ENCODE measurements at regions not wholly inside any gene's neighbourhood (a gene's known extent, or its start where the extent isn't known, plus 50 kb on each side); places are given as distances from the start of the nearest gene placed in this dataset.

DNA sequence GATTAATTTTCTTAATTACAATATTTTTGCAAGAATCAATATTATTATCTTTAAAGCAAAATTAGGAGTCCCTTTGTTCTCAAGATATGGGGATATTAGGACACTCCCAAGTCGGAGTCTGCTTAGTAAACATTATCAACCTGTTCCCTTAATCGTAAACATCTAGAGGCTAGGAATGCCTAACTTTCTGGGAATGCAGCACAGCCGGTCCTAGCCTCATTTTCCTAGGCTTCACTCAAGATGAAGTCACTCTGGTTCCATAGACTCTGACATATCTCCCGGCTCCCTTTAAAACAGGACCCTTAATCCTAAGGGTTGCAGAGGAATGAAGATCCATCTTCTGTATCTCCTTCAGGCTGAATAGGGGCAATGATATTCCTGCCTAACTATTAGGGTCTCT is 367.6 kb downstream of the GPM6A start:
- TF ChIP-seq HDAC2 (IDR thresholded peaks at IDR 0.05): no peak
- no peak for TF ChIP-seq POLR2A (conservative IDR thresholded peaks at IDR 0.05)
- TF ChIP-seq, protein P1, sequence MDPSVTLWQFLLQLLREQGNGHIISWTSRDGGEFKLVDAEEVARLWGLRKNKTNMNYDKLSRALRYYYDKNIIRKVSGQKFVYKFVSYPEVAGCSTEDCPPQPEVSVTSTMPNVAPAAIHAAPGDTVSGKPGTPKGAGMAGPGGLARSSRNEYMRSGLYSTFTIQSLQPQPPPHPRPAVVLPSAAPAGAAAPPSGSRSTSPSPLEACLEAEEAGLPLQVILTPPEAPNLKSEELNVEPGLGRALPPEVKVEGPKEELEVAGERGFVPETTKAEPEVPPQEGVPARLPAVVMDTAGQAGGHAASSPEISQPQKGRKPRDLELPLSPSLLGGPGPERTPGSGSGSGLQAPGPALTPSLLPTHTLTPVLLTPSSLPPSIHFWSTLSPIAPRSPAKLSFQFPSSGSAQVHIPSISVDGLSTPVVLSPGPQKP (CRISPR knock-in tag; IDR thresholded peaks at IDR 0.05): no peak
- TF ChIP-seq, protein P2, sequence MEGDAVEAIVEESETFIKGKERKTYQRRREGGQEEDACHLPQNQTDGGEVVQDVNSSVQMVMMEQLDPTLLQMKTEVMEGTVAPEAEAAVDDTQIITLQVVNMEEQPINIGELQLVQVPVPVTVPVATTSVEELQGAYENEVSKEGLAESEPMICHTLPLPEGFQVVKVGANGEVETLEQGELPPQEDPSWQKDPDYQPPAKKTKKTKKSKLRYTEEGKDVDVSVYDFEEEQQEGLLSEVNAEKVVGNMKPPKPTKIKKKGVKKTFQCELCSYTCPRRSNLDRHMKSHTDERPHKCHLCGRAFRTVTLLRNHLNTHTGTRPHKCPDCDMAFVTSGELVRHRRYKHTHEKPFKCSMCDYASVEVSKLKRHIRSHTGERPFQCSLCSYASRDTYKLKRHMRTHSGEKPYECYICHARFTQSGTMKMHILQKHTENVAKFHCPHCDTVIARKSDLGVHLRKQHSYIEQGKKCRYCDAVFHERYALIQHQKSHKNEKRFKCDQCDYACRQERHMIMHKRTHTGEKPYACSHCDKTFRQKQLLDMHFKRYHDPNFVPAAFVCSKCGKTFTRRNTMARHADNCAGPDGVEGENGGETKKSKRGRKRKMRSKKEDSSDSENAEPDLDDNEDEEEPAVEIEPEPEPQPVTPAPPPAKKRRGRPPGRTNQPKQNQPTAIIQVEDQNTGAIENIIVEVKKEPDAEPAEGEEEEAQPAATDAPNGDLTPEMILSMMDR (IDR thresholded peaks at IDR 0.05 in 2 of 3, conservative IDR thresholded peaks at IDR 0.05 in 1 of 3; ENCODE audit: insufficient read depth in 2 of 3, low read depth in 1 of 3, low read length in 3 of 3): no peak
- no peak for TF ChIP-seq KDM1A (IDR thresholded peaks at IDR 0.05)

All from K562 (cell line).